ENCODE measurements at regions not wholly inside any gene's neighbourhood (a gene's known extent, or its start where the extent isn't known, plus 50 kb on each side); places are given as distances from the start of the nearest gene placed in this dataset.

- TF ChIP-seq CTCF (IDR thresholded peaks at IDR 0.05): no peak
- no peak for TF ChIP-seq POLR2A (IDR thresholded peaks at IDR 0.05)
Observed at GRCh38 chr1:70827030-70827429, 220.6 kb downstream of the PTGER3 start.
